GM23248 (cell line): ENCODE measurements at regions not wholly inside any gene's neighbourhood (a gene's known extent, or its start where the extent isn't known, plus 50 kb on each side); places are given as distances from the start of the nearest gene placed in this dataset.

Experiments used
- DNase-seq: peaks from one replicate; pipeline ENCODE4 v3.0.0-alpha.2; 2015
- H2AFZ ChIP-seq: fragments of 200-600 bp; sonication (generic); 2 replicates; pipeline ENCODE4 v1.6.1; 2016; ENCODE audit warnings: antibody characterized with exemption
- H3F3A ChIP-seq: fragments of 200-600 bp; sonication (generic); 2 replicates; pipeline ENCODE4 v1.6.1; 2016; ENCODE audit warnings: mild to moderate bottlenecking, antibody characterized with exemption, mixed run types; ENCODE audit not compliant: insufficient read depth
- H3K27ac ChIP-seq: fragments of 200-600 bp; sonication (generic); 2 replicates; pipeline ENCODE4 v1.5.1; 2016; ENCODE audit warnings: mild to moderate bottlenecking
- H3K27me3 ChIP-seq: fragments of 200-600 bp; sonication (generic); replicated peaks from 2 replicates; pipeline ENCODE4 v1.6.1; 2016; ENCODE audit warnings: mild to moderate bottlenecking; ENCODE audit not compliant: insufficient read depth
- H3K36me3 ChIP-seq: fragments of 200-600 bp; sonication (generic); 2 replicates; pipeline ENCODE4 v1.6.1; 2016; ENCODE audit warnings: low read depth, mild to moderate bottlenecking
- H3K4me1 ChIP-seq: fragments of 200-600 bp; sonication (generic); 2 replicates; pipeline ENCODE4 v1.6.1; 2016; ENCODE audit warnings: mild to moderate bottlenecking; ENCODE audit not compliant: insufficient read depth
- H3K4me2 ChIP-seq: fragments of 200-600 bp; sonication (generic); one replicate; pipeline ENCODE4 v1.6.1; 2016; ENCODE audit warnings: mild to moderate bottlenecking; ENCODE audit not compliant: unreplicated experiment
- H3K4me3 ChIP-seq: fragments of 200-600 bp; sonication (generic); 2 replicates; pipeline ENCODE4 v1.5.1; 2016; ENCODE audit warnings: mild to moderate bottlenecking
- H3K79me2 ChIP-seq: fragments of 200-600 bp; sonication (generic); 2 replicates; pipeline ENCODE4 v1.6.1; 2016; ENCODE audit warnings: mild to moderate bottlenecking; ENCODE audit not compliant: insufficient read depth
- H3K9ac ChIP-seq: fragments of 200-600 bp; sonication (generic); 2 replicates; pipeline ENCODE4 v1.6.1; 2016; ENCODE audit warnings: mild to moderate bottlenecking
- H3K9me2 ChIP-seq: fragments of 200-600 bp; sonication (generic); 2 replicates; pipeline ENCODE4 v1.6.1; 2016; ENCODE audit warnings: mixed run types, mild to moderate bottlenecking, moderate library complexity; ENCODE audit not compliant: insufficient read depth
- H3K9me3 ChIP-seq: fragments of 200-600 bp; sonication (generic); one replicate; pipeline ENCODE4 v1.6.1; 2017; ENCODE audit warnings: low read depth
- H4K20me1 ChIP-seq: fragments of 200-600 bp; sonication (generic); 2 replicates; pipeline ENCODE4 v1.6.0; 2016; ENCODE audit not compliant: insufficient read depth
- EZH2 ChIP-seq: fragments of 200-600 bp; sonication (generic); IDR thresholded peaks from 2 replicates; pipeline ENCODE4 v1.6.1; 2018; ENCODE audit warnings: antibody characterized with exemption, mild to moderate bottlenecking; ENCODE audit not compliant: insufficient read depth, poor library complexity, severe bottlenecking
- EZH2phosphoT487 ChIP-seq: fragments of 200-600 bp; sonication (generic); IDR thresholded peaks from 2 replicates; pipeline ENCODE4 v1.6.1; 2018; ENCODE audit warnings: antibody characterized with exemption, moderate library complexity, mild to moderate bottlenecking, low read depth; ENCODE audit not compliant: insufficient read depth
- WGBS, 2 experiments: methylation state at CpG; one replicate each; pipeline ENCODE4 v1.1.6; 2015 to 2017; ENCODE audit warnings: low lambda C conversion rate in 2 of 2, low coverage in 1 of 2; ENCODE audit errors: missing lambda C conversion rate in 2 of 2; 5-methylcytosine and 5-hydroxymethylcytosine counted together
- in situ Hi-C: fragments of 300-500 bp; cut with MboI; formaldehyde crosslinking; loops from 2 replicates; pipeline ENCODE4 v1.15.0; 2020

GRCh38 chr14:103206023-103206481, 82.8 kb downstream of the TNFAIP2 start:
- Histone ChIP-seq H3K4me2 (peak overlapping the region; percentile 95), H4K20me1 (no peaks in the 10 kb centered on the region), H3F3A (peaks cover 22% of the 10 kb centered on the region), H3K36me3 (no peaks in the 10 kb centered on the region; the same call in 1 of the 2 replicates), H3K9me2 (no peaks in the 10 kb centered on the region), H3K27me3 (no peaks in the 10 kb centered on the region), H3K4me1 (peaks cover 29% of the 10 kb centered on the region), H3K4me3 (peak overlapping the region; percentile 91), H3K9me3 (no peaks in the 10 kb centered on the region), H3K27ac (peak overlapping the region; percentile 98), H3K9ac (peak overlapping the region; percentile 98), H2AFZ (peak overlapping the region; percentile 4; the same call in 1 of the 2 replicates), H3K79me2 (peaks cover 51% of the 10 kb centered on the region)
- TF ChIP-seq EZH2phosphoT487 (no peak), EZH2 (no peak)
- peak; percentile 69 for DNase-seq
- 28 to 33% methylated on average over 4 of the region's 4 CpGs for WGBS, 2 experiments
- in situ Hi-C loops = no loop called here

GRCh38 chr14:103206836-103207387, 83.7 kb downstream of the TNFAIP2 start:
- DNase-seq = peak; percentile 97

GRCh38 chr14:103207388-103208072, 84.3 kb downstream of the TNFAIP2 start:
- 1 to 2% methylated on average over 62 to 72 of the region's 80 CpGs for WGBS, 2 experiments
- peaks cover 29% of the 10 kb centered on the region for H3K4me1 ChIP-seq
- H3K4me3 ChIP-seq = peak overlapping the region; percentile 91
- H3K36me3 ChIP-seq = no peaks in the 10 kb centered on the region; the same call in 1 of the 2 replicates
- no peaks in the 10 kb centered on the region for H3K9me2 ChIP-seq
- H3K9ac ChIP-seq = peak overlapping the region; percentile 98
- H3F3A ChIP-seq = peaks cover 22% of the 10 kb centered on the region
- peak overlapping the region; percentile 90 for H3K4me2 ChIP-seq
- H3K27ac ChIP-seq = peak overlapping the region; percentile 98
- H3K27me3 ChIP-seq = no peaks in the 10 kb centered on the region
- no peak for TF ChIP-seq EZH2
- TF ChIP-seq EZH2phosphoT487 = no peak
- H3K79me2 ChIP-seq = peaks cover 63% of the 10 kb centered on the region
- H2AFZ ChIP-seq = peak overlapping the region; percentile 43; the same call in 1 of the 2 replicates
- H4K20me1 ChIP-seq = no peaks in the 10 kb centered on the region
- in situ Hi-C loops = no loop called here
- H3K9me3 ChIP-seq = no peaks in the 10 kb centered on the region
- DNase-seq = peak; percentile 83

More at GRCh38 chr14:103206836-103207387, 83.7 kb downstream of the TNFAIP2 start:
- H4K20me1 ChIP-seq = no peaks in the 10 kb centered on the region
- no peaks in the 10 kb centered on the region for H3K9me3 ChIP-seq
- peaks cover 22% of the 10 kb centered on the region for H3F3A ChIP-seq
- H3K27me3 ChIP-seq = no peaks in the 10 kb centered on the region
- in situ Hi-C loops = no loop called here
- 2% methylated on average over 14 to 27 of the region's 27 CpGs for WGBS, 2 experiments
- H3K27ac ChIP-seq = peak overlapping the region; percentile 98
- H3K36me3 ChIP-seq = no peaks in the 10 kb centered on the region; the same call in 1 of the 2 replicates
- peak overlapping the region; percentile 91 for H3K4me3 ChIP-seq
- TF ChIP-seq EZH2 = no peak
- peak overlapping the region; percentile 95 for H3K4me2 ChIP-seq
- peak overlapping the region; percentile 98 for H3K9ac ChIP-seq
- H3K4me1 ChIP-seq = peaks cover 29% of the 10 kb centered on the region
- H2AFZ ChIP-seq = peak overlapping the region; percentile 4; the same call in 1 of the 2 replicates
- peaks cover 58% of the 10 kb centered on the region for H3K79me2 ChIP-seq
- H3K9me2 ChIP-seq = no peaks in the 10 kb centered on the region

- H3K9me2 ChIP-seq = no peaks in the 10 kb centered on the region
- peaks cover 29% of the 10 kb centered on the region for H3K4me1 ChIP-seq
- H4K20me1 ChIP-seq = no peaks in the 10 kb centered on the region
- no peaks in the 10 kb centered on the region for H3K9me3 ChIP-seq
- peak overlapping the region; percentile 91 for H3K4me3 ChIP-seq
- peaks cover 57% of the 10 kb centered on the region for H3K79me2 ChIP-seq
- peak overlapping the region; percentile 98 for H3K27ac ChIP-seq
- H3K9ac ChIP-seq = peak overlapping the region; percentile 98
- 6 to 17% methylated on average over 4 of the region's 4 CpGs for WGBS, 2 experiments
- no peaks in the 10 kb centered on the region for H3K27me3 ChIP-seq
- peak overlapping the region; percentile 43; the same call in 1 of the 2 replicates for H2AFZ ChIP-seq
- H3K36me3 ChIP-seq = peaks cover 7% of the 10 kb centered on the region; the same call in 1 of the 2 replicates
- H3F3A ChIP-seq = peaks cover 22% of the 10 kb centered on the region
- in situ Hi-C loops = no loop called here
- peak; percentile 56 for DNase-seq
- TF ChIP-seq EZH2 (no peak), EZH2phosphoT487 (no peak)
- peak overlapping the region; percentile 90 for H3K4me2 ChIP-seq
Observed at GRCh38 chr14:103209054-103209453, 85.8 kb downstream of the TNFAIP2 start.
